CD14-positive monocyte (primary cell): ENCODE measurements at regions not wholly inside any gene's neighbourhood (a gene's known extent, or its start where the extent isn't known, plus 50 kb on each side); places are given as distances from the start of the nearest gene placed in this dataset.

ENCODE experiments used
- DNase-seq, 3 donors: peaks; one replicate each; pipeline ENCODE4 v3.0.0-alpha.2; 2011 to 2022
- H2AFZ ChIP-seq: 2 replicates; pipeline ENCODE4 v1.6.0; 2012; ENCODE audit warnings: mild to moderate bottlenecking, low read depth, low read length, inconsistent platforms; ENCODE audit not compliant: insufficient read depth, poor library complexity, severe bottlenecking
- H3K27ac ChIP-seq, 2 donors: 1 replicate in 1 of 2; 2 replicates in 1 of 2; pipeline ENCODE4 v1.5.1; 2012 to 2013; ENCODE audit warnings: low read length in 2 of 2, control low read depth in 1 of 2, inconsistent platforms in 1 of 2, low read depth in 1 of 2, mild to moderate bottlenecking in 1 of 2
- H3K27me3 ChIP-seq, 2 donors: one replicate each; pipeline versions ENCODE4 v1.6.0 to v1.6.1; 2011 to 2013; ENCODE audit warnings: low read length in 2 of 2; ENCODE audit not compliant: control insufficient read depth in 2 of 2, insufficient read depth in 2 of 2
- H3K36me3 ChIP-seq, 2 donors: replicated peaks in 1 of 2; 1 replicate in 1 of 2; 2 replicates in 1 of 2; pipeline versions ENCODE4 v1.5.1 to v1.6.1; 2012 to 2013; ENCODE audit warnings: low read length in 2 of 2, control low read depth in 1 of 2, inconsistent platforms in 1 of 2, mild to moderate bottlenecking in 1 of 2; ENCODE audit not compliant: insufficient read depth in 2 of 2, control insufficient read depth in 1 of 2
- H3K4me1 ChIP-seq, 2 donors: 1 replicate in 1 of 2; 2 replicates in 1 of 2; pipeline versions ENCODE4 v1.5.1 to v1.6.1; 2012 to 2013; ENCODE audit warnings: low read length in 2 of 2, control low read depth in 1 of 2, inconsistent platforms in 1 of 2, mild to moderate bottlenecking in 1 of 2, moderate library complexity in 1 of 2; ENCODE audit not compliant: insufficient read depth in 2 of 2, control insufficient read depth in 1 of 2
- H3K4me2 ChIP-seq: replicated peaks from 2 replicates; pipeline ENCODE3; 2012; ENCODE audit warnings: low read length, moderate library complexity, mild to moderate bottlenecking; ENCODE audit not compliant: poor library complexity, severe bottlenecking; ENCODE audit errors: extremely low read depth
- H3K4me3 ChIP-seq, 3 experiments: fragments of 200-600 bp in 1 of 3; sonication (generic) in 1 of 3; replicated peaks in 1 of 3; 1 replicate in 2 of 3; 2 replicates in 1 of 3; pipeline ENCODE4 v1.5.1; 2011 to 2013; ENCODE audit warnings: low read length in 3 of 3, mild to moderate bottlenecking in 3 of 3, control low read depth in 2 of 3, low read depth in 2 of 3, inconsistent platforms in 1 of 3, moderate library complexity in 1 of 3
- H3K79me2 ChIP-seq: 2 replicates; pipeline ENCODE4 v1.6.0; 2012; ENCODE audit warnings: mild to moderate bottlenecking, control low read depth, inconsistent platforms, low read length, moderate library complexity; ENCODE audit not compliant: insufficient read depth
- H3K9ac ChIP-seq: 2 replicates; pipeline ENCODE4 v1.6.0; 2017; ENCODE audit warnings: low read length, mild to moderate bottlenecking; ENCODE audit not compliant: insufficient read depth, poor library complexity, severe bottlenecking
- H3K9me3 ChIP-seq, 2 donors: replicated peaks in 1 of 2; 1 replicate in 1 of 2; 2 replicates in 1 of 2; pipeline versions ENCODE4 v1.5.1 to v1.6.1; 2012 to 2013; ENCODE audit warnings: low read length in 2 of 2, control low read depth in 1 of 2; ENCODE audit not compliant: control insufficient read depth in 1 of 2, insufficient read depth in 1 of 2
- H4K20me1 ChIP-seq: 2 replicates; pipeline ENCODE4 v1.6.0; 2012; ENCODE audit warnings: mild to moderate bottlenecking, low read length, control low read depth, moderate library complexity; ENCODE audit not compliant: insufficient read depth
- H3K27ac Mint-ChIP-seq, 7 donors: one replicate each; pipeline ENCODE4 v1.8.0; 2020; ENCODE audit warnings: mild to moderate bottlenecking in 7 of 7, mixed read lengths in 7 of 7, moderate library complexity in 6 of 7, inconsistent platforms in 2 of 7
- H3K27me3 Mint-ChIP-seq, 3 donors: one replicate each; pipeline ENCODE4 v1.8.0; 2021 to 2022; ENCODE audit warnings: low read depth in 3 of 3, mild to moderate bottlenecking in 3 of 3, mixed read lengths in 3 of 3, moderate library complexity in 3 of 3, inconsistent platforms in 1 of 3
- H3K36me3 Mint-ChIP-seq, 2 donors: one replicate each; pipeline ENCODE4 v1.8.0; 2020; ENCODE audit warnings: mixed read lengths in 2 of 2, inconsistent platforms in 1 of 2, mild to moderate bottlenecking in 1 of 2
- H3K4me1 Mint-ChIP-seq: one replicate; pipeline ENCODE4 v1.8.0; 2020; ENCODE audit warnings: mild to moderate bottlenecking, mixed read lengths
- H3K4me3 Mint-ChIP-seq, 2 donors: one replicate each; pipeline ENCODE4 v1.8.0; 2020; ENCODE audit warnings: mild to moderate bottlenecking in 2 of 2, mixed read lengths in 2 of 2, moderate library complexity in 1 of 2
- H3K9me3 Mint-ChIP-seq, 7 donors: one replicate each; pipeline ENCODE4 v1.8.0; 2020 to 2022; ENCODE audit warnings: mixed read lengths in 7 of 7, mild to moderate bottlenecking in 6 of 7, moderate library complexity in 6 of 7, inconsistent platforms in 2 of 7
- WGBS: methylation state at CpG from one replicate; pipeline ENCODE4 v1.1.5; 2013; ENCODE audit warnings: missing lambda C conversion rate; ENCODE audit not compliant: insufficient coverage; 5-methylcytosine and 5-hydroxymethylcytosine counted together
- intact Hi-C, 2 donors: fragments of 100-400 bp; cut with micrococcal nuclease; formaldehyde crosslinking; loops; one replicate each; pipeline versions ENCODE4 v1.15.0 to v1.15.1; 2023
- TF ChIP-seq, protein P1 (sequence below): fragments of 200-600 bp; IDR thresholded peaks from one replicate; pipeline ENCODE4 v1.8.0; 2022; ENCODE audit warnings: antibody characterized with exemption, mild to moderate bottlenecking

DNA sequence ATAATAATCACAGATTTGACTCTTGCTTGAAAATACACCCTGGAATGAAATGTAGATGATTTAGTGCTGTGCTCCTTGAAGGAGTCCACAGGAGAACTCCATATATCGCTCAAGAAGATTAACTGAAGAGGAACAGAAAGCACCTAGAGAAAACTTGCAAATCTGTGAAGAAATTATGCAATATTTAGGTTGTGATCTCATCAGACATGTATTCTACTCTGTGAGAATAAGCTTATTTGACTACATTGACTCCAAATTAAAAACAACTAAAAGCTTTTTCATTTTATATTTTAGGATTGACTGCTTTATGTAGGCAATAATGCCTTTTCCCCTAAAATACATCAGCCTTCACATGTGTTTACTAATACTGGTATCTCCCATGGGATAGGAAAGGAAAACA lies 906.6 kb upstream of the LRATD1 start:
- no peak overlapping the region for H3K4me3 ChIP-seq
- no peaks in the 10 kb centered on the region for H3K36me3 ChIP-seq
- no peaks in the 10 kb centered on the region for H3K4me1 ChIP-seq
- no peaks in the 10 kb centered on the region for H3K36me3 Mint-ChIP-seq
- DNase-seq = no peak
- H3K4me3 Mint-ChIP-seq = no peak overlapping the region
- H4K20me1 ChIP-seq = no peaks in the 10 kb centered on the region
- H2AFZ ChIP-seq = no peak overlapping the region
- no CpG with 5 or more reads among the region's 1 CpG for WGBS
- TF ChIP-seq, protein P1, sequence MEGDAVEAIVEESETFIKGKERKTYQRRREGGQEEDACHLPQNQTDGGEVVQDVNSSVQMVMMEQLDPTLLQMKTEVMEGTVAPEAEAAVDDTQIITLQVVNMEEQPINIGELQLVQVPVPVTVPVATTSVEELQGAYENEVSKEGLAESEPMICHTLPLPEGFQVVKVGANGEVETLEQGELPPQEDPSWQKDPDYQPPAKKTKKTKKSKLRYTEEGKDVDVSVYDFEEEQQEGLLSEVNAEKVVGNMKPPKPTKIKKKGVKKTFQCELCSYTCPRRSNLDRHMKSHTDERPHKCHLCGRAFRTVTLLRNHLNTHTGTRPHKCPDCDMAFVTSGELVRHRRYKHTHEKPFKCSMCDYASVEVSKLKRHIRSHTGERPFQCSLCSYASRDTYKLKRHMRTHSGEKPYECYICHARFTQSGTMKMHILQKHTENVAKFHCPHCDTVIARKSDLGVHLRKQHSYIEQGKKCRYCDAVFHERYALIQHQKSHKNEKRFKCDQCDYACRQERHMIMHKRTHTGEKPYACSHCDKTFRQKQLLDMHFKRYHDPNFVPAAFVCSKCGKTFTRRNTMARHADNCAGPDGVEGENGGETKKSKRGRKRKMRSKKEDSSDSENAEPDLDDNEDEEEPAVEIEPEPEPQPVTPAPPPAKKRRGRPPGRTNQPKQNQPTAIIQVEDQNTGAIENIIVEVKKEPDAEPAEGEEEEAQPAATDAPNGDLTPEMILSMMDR = no peak
- intact Hi-C loops = no loop called here
- H3K9me3 ChIP-seq = peaks cover 0 to 7% of the 10 kb centered on the region in 2 donors
- H3K79me2 ChIP-seq = no peaks in the 10 kb centered on the region
- no peak overlapping the region for H3K27ac Mint-ChIP-seq
- no peaks in the 10 kb centered on the region for H3K27me3 Mint-ChIP-seq
- no peak overlapping the region for H3K4me2 ChIP-seq
- H3K9ac ChIP-seq = no peak overlapping the region
- H3K9me3 Mint-ChIP-seq = peaks cover 0 to 8% (median 0%) of the 10 kb centered on the region in 7 donors
- H3K27me3 ChIP-seq = no peaks in the 10 kb centered on the region
- H3K27ac ChIP-seq = no peak overlapping the region
- no peaks in the 10 kb centered on the region for H3K4me1 Mint-ChIP-seq

GRCh38 chr2:13745330-13745729 lies 887.2 kb upstream of the LRATD1 start:
- DNase-seq = no peak
- Histone ChIP-seq H4K20me1 (no peaks in the 10 kb centered on the region), H3K9ac (no peak overlapping the region), H3K27ac (no peak overlapping the region), H3K4me2 (no peak overlapping the region), H3K79me2 (no peaks in the 10 kb centered on the region), H3K4me3 (no peak overlapping the region), H3K27me3 (no peaks in the 10 kb centered on the region), H3K36me3 (no peaks in the 10 kb centered on the region), H3K9me3 (peaks cover 24 to 32% of the 10 kb centered on the region in 2 donors), H2AFZ (no peak overlapping the region), H3K4me1 (no peaks in the 10 kb centered on the region)
- 72% methylated on average over 2 of the region's 3 CpGs for WGBS
- Mint-ChIP-seq H3K4me3 (no peak overlapping the region), H3K27me3 (no peaks in the 10 kb centered on the region), H3K9me3 (peaks cover 2 to 25% (median 18%) of the 10 kb centered on the region in 7 donors), H3K4me1 (no peaks in the 10 kb centered on the region), H3K27ac (no peak overlapping the region), H3K36me3 (no peaks in the 10 kb centered on the region)
- TF ChIP-seq, protein P1 = no peak
- intact Hi-C loops = no loop called here
